ENCODE measurements at regions not wholly inside any gene's neighbourhood (a gene's known extent, or its start where the extent isn't known, plus 50 kb on each side); places are given as distances from the start of the nearest gene placed in this dataset.

GRCh38 chrX:83077606-83078005 is 430.5 kb upstream of the POU3F4 start:
- Histone ChIP-seq H3K27ac (no peak overlapping the region), H3K4me2 (no peak overlapping the region), H3K4me3 (no peak overlapping the region), H3K4me1 (no peaks in the 10 kb centered on the region), H3K9me3 (no peaks in the 10 kb centered on the region)
- FAIRE-seq, result no peak
- WGBS (ENCODE audit: missing lambda C conversion rate), result no CpG with 5 or more reads among the region's 1 CpG
- ATAC-seq, result no peak
- TF ChIP-seq BHLHE40 (IDR thresholded peaks at IDR 0.05; ENCODE audit: low read depth, low read length), result no peak
- no peak for TF ChIP-seq SREBF2 (IDR thresholded peaks at IDR 0.05)
- no peak for TF ChIP-seq CHD2 (IDR thresholded peaks at IDR 0.05; ENCODE audit: low read length, partially characterized antibody)
- TF ChIP-seq FOXS1 (CRISPR knock-in tag; IDR thresholded peaks at IDR 0.05), result no peak
- TF ChIP-seq EP300 (IDR thresholded peaks at IDR 0.05), result no peak
- no peak for TF ChIP-seq HOXB5 (CRISPR knock-in tag; IDR thresholded peaks at IDR 0.05)
- no peak for TF ChIP-seq PBX3 (IDR thresholded peaks at IDR 0.05)
- no peak for TF ChIP-seq MAZ (IDR thresholded peaks at IDR 0.05; ENCODE audit: borderline replicate concordance, low read depth, low read length)
- no peak for TF ChIP-seq USF2 (IDR thresholded peaks at IDR 0.05)
- TF ChIP-seq RAD21 (conservative IDR thresholded peaks at IDR 0.05 in 1 of 2, IDR thresholded peaks at IDR 0.05 in 1 of 2), result no peak
- no peak for TF ChIP-seq HMGXB4 (CRISPR knock-in tag; IDR thresholded peaks at IDR 0.05; ENCODE audit: borderline replicate concordance)
- TF ChIP-seq KDM1A (IDR thresholded peaks at IDR 0.05; ENCODE audit: low read depth), result no peak
- TF ChIP-seq MAX (IDR thresholded peaks at IDR 0.05), result no peak
- no peak for TF ChIP-seq RARB (CRISPR knock-in tag; IDR thresholded peaks at IDR 0.05)
- no peak for DNase-seq (ENCODE audit: low read depth in 1 of 2, low spot score in 1 of 2)
- POLR2A ChIA-PET, result no interaction called here
- CTCF ChIA-PET, result no interaction called here

- H3K4me1 ChIP-seq, result no peaks in the 10 kb centered on the region
- TF ChIP-seq HEYL (CRISPR knock-in tag; IDR thresholded peaks at IDR 0.05) (no peak), HOXB5 (CRISPR knock-in tag; IDR thresholded peaks at IDR 0.05) (no peak), ZC3H11A (IDR thresholded peaks at IDR 0.05) (no peak)
- no peak for DNase-seq (ENCODE audit: low read depth in 1 of 2, low spot score in 1 of 2)
- ChIA-PET CTCF (no interaction called here), POLR2A (no interaction called here)
- no peak overlapping the region for H3K4me3 ChIP-seq
- no peak for FAIRE-seq
- no peak overlapping the region for H3K27ac ChIP-seq
- WGBS (ENCODE audit: missing lambda C conversion rate), result 0% methylated on average over 2 of the region's 2 CpGs
- no peaks in the 10 kb centered on the region for H3K9me3 ChIP-seq
- ATAC-seq, result no peak
- no peak overlapping the region for H3K4me2 ChIP-seq
Measured at GRCh38 chrX:83101961-83102360, 406.1 kb upstream of the POU3F4 start.

GRCh38 chrX:83108278-83108677 is 399.8 kb upstream of the POU3F4 start:
- no peak overlapping the region for H3K27ac ChIP-seq
- no peak overlapping the region for H3K4me3 ChIP-seq
- POLR2A ChIA-PET, result no interaction called here
- no peak for DNase-seq (ENCODE audit: low read depth in 1 of 2, low spot score in 1 of 2)
- H3K4me1 ChIP-seq, result no peaks in the 10 kb centered on the region
- FAIRE-seq, result no peak
- no peak for ATAC-seq
- TF ChIP-seq ATOH8 (CRISPR knock-in tag; IDR thresholded peaks at IDR 0.05; ENCODE audit: low read depth), result no peak
- no peak for TF ChIP-seq POLR2A (IDR thresholded peaks at IDR 0.05; ENCODE audit: low read length)
- no peak for TF ChIP-seq GATA3 (IDR thresholded peaks at IDR 0.05; ENCODE audit: borderline replicate concordance)
- TF ChIP-seq HOXB13 (CRISPR knock-in tag; IDR thresholded peaks at IDR 0.05; ENCODE audit: low read depth), result no peak
- no peak for TF ChIP-seq SREBF2 (IDR thresholded peaks at IDR 0.05)
- no peak for TF ChIP-seq EP300 (IDR thresholded peaks at IDR 0.05)
- no peak for TF ChIP-seq PHF8 (IDR thresholded peaks at IDR 0.05; ENCODE audit: borderline replicate concordance, low read depth)
- no peak for TF ChIP-seq ZFP36 (IDR thresholded peaks at IDR 0.05; ENCODE audit: borderline replicate concordance, partially characterized antibody)
- no peak for TF ChIP-seq MAX (IDR thresholded peaks at IDR 0.05)
- no peak for TF ChIP-seq ZSCAN20 (CRISPR knock-in tag; IDR thresholded peaks at IDR 0.05)
- 5% methylated on average over 1 of the region's 1 CpG for WGBS (ENCODE audit: missing lambda C conversion rate)
- no peaks in the 10 kb centered on the region for H3K9me3 ChIP-seq
- no peak overlapping the region for H3K4me2 ChIP-seq
- CTCF ChIA-PET, result no interaction called here

Measured in A549 (cell line).